ENCODE measurements at regions not wholly inside any gene's neighbourhood (a gene's known extent, or its start where the extent isn't known, plus 50 kb on each side); places are given as distances from the start of the nearest gene placed in this dataset.

- DNase-seq = no peak
These were observed 670.6 kb downstream of the PTPRU start for GRCh38 chr1:29906927-29907326.

GRCh38 chr1:29903548-29904166 is 667.3 kb downstream of the PTPRU start:
- DNase-seq = no peak

- DNase-seq = no peak
These were observed 665.5 kb downstream of the PTPRU start for GRCh38 chr1:29901624-29902325.

- no peak for DNase-seq
These were observed 664.4 kb downstream of the PTPRU start for GRCh38 chr1:29900712-29901111.

GRCh38 chr1:29900104-29900679 is 663.9 kb downstream of the PTPRU start:
- no peak for DNase-seq

- DNase-seq = no peak
These were observed 660.7 kb downstream of the PTPRU start for GRCh38 chr1:29896791-29897714.

GRCh38 chr1:29896300-29896699 is 660.0 kb downstream of the PTPRU start:
- no peak for DNase-seq

- no peak for DNase-seq
These were observed 658.9 kb downstream of the PTPRU start for GRCh38 chr1:29895201-29895600.

- no peak for DNase-seq
These were observed 658.0 kb downstream of the PTPRU start for GRCh38 chr1:29894311-29894710.

GRCh38 chr1:29893806-29894205 is 657.5 kb downstream of the PTPRU start:
- DNase-seq = no peak

- DNase-seq = no peak
These were observed 656.9 kb downstream of the PTPRU start for GRCh38 chr1:29893046-29893723.

- DNase-seq = no peak
These were observed 655.9 kb downstream of the PTPRU start for GRCh38 chr1:29892247-29892646.

- DNase-seq = no peak
These were observed 654.1 kb downstream of the PTPRU start for GRCh38 chr1:29890201-29890959.

GRCh38 chr1:29889776-29890175 is 653.5 kb downstream of the PTPRU start:
- no peak for DNase-seq

- DNase-seq = no peak
These were observed 648.4 kb downstream of the PTPRU start for GRCh38 chr1:29884740-29885139.

GRCh38 chr1:29883986-29884385 is 647.7 kb downstream of the PTPRU start:
- no peak for DNase-seq

- DNase-seq = no peak
These were observed 647.1 kb downstream of the PTPRU start for GRCh38 chr1:29883411-29883832.

- DNase-seq = no peak
These were observed 644.2 kb downstream of the PTPRU start for GRCh38 chr1:29880556-29880955.

GRCh38 chr1:29879217-29879616 is 642.9 kb downstream of the PTPRU start:
- no peak for DNase-seq

- DNase-seq = no peak
These were observed 642.2 kb downstream of the PTPRU start for GRCh38 chr1:29878501-29878900.

GRCh38 chr1:29876902-29877301 is 640.6 kb downstream of the PTPRU start:
- no peak for DNase-seq

- DNase-seq = no peak
These were observed 640.1 kb downstream of the PTPRU start for GRCh38 chr1:29876441-29876840.
